ENCODE measurements at regions not wholly inside any gene's neighbourhood (a gene's known extent, or its start where the extent isn't known, plus 50 kb on each side); places are given as distances from the start of the nearest gene placed in this dataset.

- Histone ChIP-seq H3K4me1 (ENCODE audit: control insufficient read depth in 3 of 3, insufficient read depth in 2 of 3, low read depth in 1 of 3, low read length in 2 of 3) (no peaks in the 10 kb centered on the region), H3K27ac (ENCODE audit: low read depth in 1 of 3, low read length in 2 of 3) (no peak overlapping the region), H3K36me3 (ENCODE audit: control insufficient read depth in 3 of 3, insufficient read depth in 2 of 3, low read depth in 1 of 3, low read length in 3 of 3) (no peaks in the 10 kb centered on the region), H3K4me3 (ENCODE audit: low read depth in 1 of 3, low read length in 3 of 3) (no peak overlapping the region), H3K9me3 (ENCODE audit: control insufficient read depth in 2 of 2, insufficient read depth in 1 of 2, low read depth in 1 of 2, low read length in 1 of 2) (no peaks in the 10 kb centered on the region), H3K27me3 (ENCODE audit: control insufficient read depth in 3 of 3, insufficient read depth in 3 of 3, low read length in 3 of 3) (peaks cover 0 to 10% (median 2%) of the 10 kb centered on the region in 3 donors)
- DNase-seq (peak in 1 of 2 donors; percentile 9), FAIRE-seq (no peak)
- WGBS, 3 donors, result 38 to 64% (median 59%) methylated on average over 27 to 34 of the region's 34 CpGs
Observed at GRCh38 chr11:122556605-122557004, 98.9 kb upstream of the UBASH3B start.

GRCh38 chr11:122538060-122538459 lies 117.5 kb upstream of the UBASH3B start:
- no peaks in the 10 kb centered on the region for H3K4me1 ChIP-seq (ENCODE audit: control insufficient read depth in 3 of 3, insufficient read depth in 2 of 3, low read depth in 1 of 3, low read length in 2 of 3)
- no peaks in the 10 kb centered on the region for H3K27me3 ChIP-seq (ENCODE audit: control insufficient read depth in 3 of 3, insufficient read depth in 3 of 3, low read length in 3 of 3)
- WGBS, 3 donors, result 94 to 95% (median 95%) methylated on average over 3 of the region's 3 CpGs
- H3K4me3 ChIP-seq (ENCODE audit: low read depth in 1 of 3, low read length in 3 of 3), result no peak overlapping the region
- FAIRE-seq, result no peak
- H3K27ac ChIP-seq (ENCODE audit: low read depth in 1 of 3, low read length in 2 of 3), result no peak overlapping the region
- H3K9me3 ChIP-seq (ENCODE audit: control insufficient read depth in 2 of 2, insufficient read depth in 1 of 2, low read depth in 1 of 2, low read length in 1 of 2), result peaks cover 0 to 23% of the 10 kb centered on the region in 2 donors
- no peaks in the 10 kb centered on the region for H3K36me3 ChIP-seq (ENCODE audit: control insufficient read depth in 3 of 3, insufficient read depth in 2 of 3, low read depth in 1 of 3, low read length in 3 of 3)
- DNase-seq, result no peak

- DNase-seq (no peak), FAIRE-seq (no peak)
- no peaks in the 10 kb centered on the region for H3K9me3 ChIP-seq (ENCODE audit: control insufficient read depth in 2 of 2, insufficient read depth in 1 of 2, low read depth in 1 of 2, low read length in 1 of 2)
- no peak overlapping the region for H3K4me3 ChIP-seq (ENCODE audit: low read depth in 1 of 3, low read length in 3 of 3)
- peaks cover 0 to 2% (median 0%) of the 10 kb centered on the region in 3 donors for H3K27me3 ChIP-seq (ENCODE audit: control insufficient read depth in 3 of 3, insufficient read depth in 3 of 3, low read length in 3 of 3)
- 56 to 67% (median 63%) methylated on average over 2 of the region's 2 CpGs for WGBS, 3 donors
- no peak overlapping the region for H3K27ac ChIP-seq (ENCODE audit: low read depth in 1 of 3, low read length in 2 of 3)
- peaks cover 0 to 3% (median 0%) of the 10 kb centered on the region in 3 donors for H3K4me1 ChIP-seq (ENCODE audit: control insufficient read depth in 3 of 3, insufficient read depth in 2 of 3, low read depth in 1 of 3, low read length in 2 of 3)
- H3K36me3 ChIP-seq (ENCODE audit: control insufficient read depth in 3 of 3, insufficient read depth in 2 of 3, low read depth in 1 of 3, low read length in 3 of 3), result no peaks in the 10 kb centered on the region
Observed at GRCh38 chr11:122524898-122525297, 130.6 kb upstream of the UBASH3B start.

GRCh38 chr11:122523846-122524805 lies 131.4 kb upstream of the UBASH3B start:
- H3K4me3 ChIP-seq (ENCODE audit: low read depth in 1 of 3, low read length in 3 of 3), result no peak overlapping the region
- H3K27ac ChIP-seq (ENCODE audit: low read depth in 1 of 3, low read length in 2 of 3), result no peak overlapping the region
- H3K36me3 ChIP-seq (ENCODE audit: control insufficient read depth in 3 of 3, insufficient read depth in 2 of 3, low read depth in 1 of 3, low read length in 3 of 3), result no peaks in the 10 kb centered on the region
- 10 to 38% (median 27%) methylated on average over 10 of the region's 10 CpGs for WGBS, 3 donors
- no peaks in the 10 kb centered on the region for H3K9me3 ChIP-seq (ENCODE audit: control insufficient read depth in 2 of 2, insufficient read depth in 1 of 2, low read depth in 1 of 2, low read length in 1 of 2)
- peak in 1 of 2 donors; percentile 55 for DNase-seq
- peaks cover 0 to 2% (median 0%) of the 10 kb centered on the region in 3 donors for H3K27me3 ChIP-seq (ENCODE audit: control insufficient read depth in 3 of 3, insufficient read depth in 3 of 3, low read length in 3 of 3)
- no peak for FAIRE-seq
- peaks cover 0 to 3% (median 0%) of the 10 kb centered on the region in 3 donors for H3K4me1 ChIP-seq (ENCODE audit: control insufficient read depth in 3 of 3, insufficient read depth in 2 of 3, low read depth in 1 of 3, low read length in 2 of 3)

GRCh38 chr11:122521626-122522025 lies 133.9 kb upstream of the UBASH3B start:
- no peak overlapping the region for H3K27ac ChIP-seq (ENCODE audit: low read depth in 1 of 3, low read length in 2 of 3)
- H3K4me1 ChIP-seq (ENCODE audit: control insufficient read depth in 3 of 3, insufficient read depth in 2 of 3, low read depth in 1 of 3, low read length in 2 of 3), result peaks cover 0 to 3% (median 3%) of the 10 kb centered on the region in 3 donors
- FAIRE-seq (no peak), DNase-seq (no peak)
- 70 to 78% (median 73%) methylated on average over 2 of the region's 2 CpGs for WGBS, 3 donors
- H3K36me3 ChIP-seq (ENCODE audit: control insufficient read depth in 3 of 3, insufficient read depth in 2 of 3, low read depth in 1 of 3, low read length in 3 of 3), result no peaks in the 10 kb centered on the region
- H3K27me3 ChIP-seq (ENCODE audit: control insufficient read depth in 3 of 3, insufficient read depth in 3 of 3, low read length in 3 of 3), result peaks cover 0 to 2% (median 0%) of the 10 kb centered on the region in 3 donors
- no peak overlapping the region for H3K4me3 ChIP-seq (ENCODE audit: low read depth in 1 of 3, low read length in 3 of 3)
- H3K9me3 ChIP-seq (ENCODE audit: control insufficient read depth in 2 of 2, insufficient read depth in 1 of 2, low read depth in 1 of 2, low read length in 1 of 2), result no peaks in the 10 kb centered on the region

GRCh38 chr11:122517403-122518379 lies 137.8 kb upstream of the UBASH3B start:
- Histone ChIP-seq H3K4me1 (ENCODE audit: control insufficient read depth in 3 of 3, insufficient read depth in 2 of 3, low read depth in 1 of 3, low read length in 2 of 3) (peaks cover 0 to 14% (median 0%) of the 10 kb centered on the region in 3 donors), H3K36me3 (ENCODE audit: control insufficient read depth in 3 of 3, insufficient read depth in 2 of 3, low read depth in 1 of 3, low read length in 3 of 3) (no peaks in the 10 kb centered on the region), H3K27me3 (ENCODE audit: control insufficient read depth in 3 of 3, insufficient read depth in 3 of 3, low read length in 3 of 3) (peaks cover 0 to 2% (median 0%) of the 10 kb centered on the region in 3 donors), H3K27ac (ENCODE audit: low read depth in 1 of 3, low read length in 2 of 3) (no peak overlapping the region), H3K9me3 (ENCODE audit: control insufficient read depth in 2 of 2, insufficient read depth in 1 of 2, low read depth in 1 of 2, low read length in 1 of 2) (no peaks in the 10 kb centered on the region), H3K4me3 (ENCODE audit: low read depth in 1 of 3, low read length in 3 of 3) (no peak overlapping the region)
- DNase-seq (peak in 1 of 2 donors; percentile 25), FAIRE-seq (no peak)
- 49 to 54% (median 51%) methylated on average over 4 of the region's 4 CpGs for WGBS, 3 donors

GRCh38 chr11:122516686-122517085 lies 138.8 kb upstream of the UBASH3B start:
- 25 to 48% (median 27%) methylated on average over 2 of the region's 2 CpGs for WGBS, 3 donors
- FAIRE-seq (no peak), DNase-seq (peak in 1 of 2 donors; percentile 80)

GRCh38 chr11:122513997-122514396 lies 141.5 kb upstream of the UBASH3B start:
- Histone ChIP-seq H3K4me3 (ENCODE audit: low read depth in 1 of 3, low read length in 3 of 3) (no peak overlapping the region), H3K27me3 (ENCODE audit: control insufficient read depth in 3 of 3, insufficient read depth in 3 of 3, low read length in 3 of 3) (no peaks in the 10 kb centered on the region), H3K36me3 (ENCODE audit: control insufficient read depth in 3 of 3, insufficient read depth in 2 of 3, low read depth in 1 of 3, low read length in 3 of 3) (no peaks in the 10 kb centered on the region), H3K4me1 (ENCODE audit: control insufficient read depth in 3 of 3, insufficient read depth in 2 of 3, low read depth in 1 of 3, low read length in 2 of 3) (peaks cover 0 to 14% (median 0%) of the 10 kb centered on the region in 3 donors), H3K27ac (ENCODE audit: low read depth in 1 of 3, low read length in 2 of 3) (no peak overlapping the region), H3K9me3 (ENCODE audit: control insufficient read depth in 2 of 2, insufficient read depth in 1 of 2, low read depth in 1 of 2, low read length in 1 of 2) (no peaks in the 10 kb centered on the region)
- DNase-seq (peak in 1 of 2 donors; percentile 27), FAIRE-seq (no peak)
- 11 to 42% (median 38%) methylated on average over 2 of the region's 2 CpGs for WGBS, 3 donors

More at GRCh38 chr11:122516686-122517085, 138.8 kb upstream of the UBASH3B start:
- Histone ChIP-seq H3K4me3 (ENCODE audit: low read depth in 1 of 3, low read length in 3 of 3) (no peak overlapping the region), H3K27me3 (ENCODE audit: control insufficient read depth in 3 of 3, insufficient read depth in 3 of 3, low read length in 3 of 3) (peaks cover 0 to 2% (median 0%) of the 10 kb centered on the region in 3 donors), H3K27ac (ENCODE audit: low read depth in 1 of 3, low read length in 2 of 3) (peak overlapping the region in 1 of 3 donors; percentile 64), H3K4me1 (ENCODE audit: control insufficient read depth in 3 of 3, insufficient read depth in 2 of 3, low read depth in 1 of 3, low read length in 2 of 3) (peaks cover 0 to 14% (median 0%) of the 10 kb centered on the region in 3 donors), H3K36me3 (ENCODE audit: control insufficient read depth in 3 of 3, insufficient read depth in 2 of 3, low read depth in 1 of 3, low read length in 3 of 3) (no peaks in the 10 kb centered on the region), H3K9me3 (ENCODE audit: control insufficient read depth in 2 of 2, insufficient read depth in 1 of 2, low read depth in 1 of 2, low read length in 1 of 2) (no peaks in the 10 kb centered on the region)

Data from small intestine (tissue), 7 donors.